HG02759 (cell line): ENCODE measurements at regions not wholly inside any gene's neighbourhood (a gene's known extent, or its start where the extent isn't known, plus 50 kb on each side); places are given as distances from the start of the nearest gene placed in this dataset.
"Not testable (repeated sequence)": the region's sequence is repeated elsewhere in the genome, so short reads cannot be mapped to it uniquely, and the experiment has no call there.

Experiments
- ATAC-seq: cut with Tn5 transposase; IDR thresholded peaks from one replicate; pipeline ENCODE4 v1.9.1; 2021; ENCODE audit warnings: mild to moderate bottlenecking, moderate library complexity; ENCODE audit not compliant: unreplicated experiment

- ATAC-seq, result no peak
These were observed 264.5 kb upstream of the LRP1B start for GRCh38 chr2:142395291-142395690.

GRCh38 chr2:142380372-142380771, 249.6 kb upstream of the LRP1B start:
- no peak for ATAC-seq

DNA sequence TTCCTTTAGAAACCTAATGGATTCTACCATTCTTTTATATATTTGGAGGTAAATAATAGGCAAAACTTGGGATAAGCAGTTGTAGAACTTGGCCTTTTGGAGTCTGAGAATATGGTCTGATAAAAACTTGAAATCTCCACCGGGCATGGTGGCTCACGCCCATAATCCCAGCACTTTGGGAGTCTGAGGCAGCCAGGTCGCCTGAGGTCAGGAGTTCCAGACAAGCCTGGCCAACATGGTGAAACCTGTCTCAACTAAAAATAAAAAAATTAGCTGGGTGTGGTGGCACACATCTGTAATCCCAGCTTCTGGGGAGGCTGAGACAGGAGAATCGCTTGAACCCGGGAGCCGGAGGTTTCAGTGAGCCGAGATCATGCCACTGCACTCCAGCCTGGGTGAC, 231.3 kb upstream of the LRP1B start:
- ATAC-seq, result not testable (repeated sequence)

- no peak for ATAC-seq
These were observed 216.9 kb upstream of the LRP1B start for GRCh38 chr2:142347751-142348150.

- no peak for ATAC-seq
These were observed 208.4 kb upstream of the LRP1B start for GRCh38 chr2:142339261-142339660.

DNA sequence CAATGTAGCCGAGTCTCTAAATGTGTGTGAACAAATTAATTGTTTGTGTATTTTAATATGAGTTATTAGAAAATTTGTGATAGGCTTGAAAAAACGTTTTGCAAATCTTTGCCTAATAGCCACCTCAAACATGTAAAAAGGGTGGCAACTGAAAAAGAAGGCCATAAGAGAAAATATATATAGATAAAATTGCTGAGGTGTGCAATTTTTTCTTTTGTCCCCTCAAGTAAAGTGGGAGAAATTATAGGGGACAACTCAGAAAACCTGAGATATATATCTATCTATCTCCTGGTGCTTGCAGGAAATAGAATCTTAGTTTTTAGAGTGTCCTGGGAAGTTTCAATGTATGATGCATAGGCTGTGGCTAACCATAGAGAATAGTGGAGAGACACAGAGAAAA, 201.4 kb upstream of the LRP1B start:
- no peak for ATAC-seq

GRCh38 chr2:142330458-142330857, 199.6 kb upstream of the LRP1B start:
- no peak for ATAC-seq

GRCh38 chr2:142325870-142326269, 195.1 kb upstream of the LRP1B start:
- ATAC-seq, result no peak

GRCh38 chr2:142323206-142323605, 192.4 kb upstream of the LRP1B start:
- no peak for ATAC-seq

- ATAC-seq, result no peak
These were observed 191.0 kb upstream of the LRP1B start for GRCh38 chr2:142321706-142322280.

- ATAC-seq, result no peak
These were observed 189.3 kb upstream of the LRP1B start for GRCh38 chr2:142320067-142320466.

GRCh38 chr2:142316049-142316448, 185.2 kb upstream of the LRP1B start:
- ATAC-seq, result no peak

DNA sequence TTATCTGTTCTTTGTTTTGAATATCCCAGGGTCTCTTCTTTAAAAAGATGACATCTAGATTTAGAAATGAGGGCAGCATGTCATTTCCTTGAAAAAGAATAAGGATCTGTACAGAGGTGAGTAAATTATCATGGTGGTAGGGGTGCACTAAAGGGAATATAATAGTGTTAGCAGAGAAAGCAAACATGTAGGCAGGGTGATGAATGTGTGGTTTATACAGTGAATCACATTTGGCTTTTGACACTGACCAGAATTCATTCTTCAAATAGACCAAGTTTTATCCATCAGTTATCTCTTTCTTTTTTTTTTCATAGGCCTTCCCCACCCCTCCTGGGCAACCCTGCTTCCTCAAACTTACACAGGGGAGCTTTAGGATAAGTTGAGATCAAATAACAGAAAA, 184.5 kb upstream of the LRP1B start:
- ATAC-seq, result no peak

DNA sequence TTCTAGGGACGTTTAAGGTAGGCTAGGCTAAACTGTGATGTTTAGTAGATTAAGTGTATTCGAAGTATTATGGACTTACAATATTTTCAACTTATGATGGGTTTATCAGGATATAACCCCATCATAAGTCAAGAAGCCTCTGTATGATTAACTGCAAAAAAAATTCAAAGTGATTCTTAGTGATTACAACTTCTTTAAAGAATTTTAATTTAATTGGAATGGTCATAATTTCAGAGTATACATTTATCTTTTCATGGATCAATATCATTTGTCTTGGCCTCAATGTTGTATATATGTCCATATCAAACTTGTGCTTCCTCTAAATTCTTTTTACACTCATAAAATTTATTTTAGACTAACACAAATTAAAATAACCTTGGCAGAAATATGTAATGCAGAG, 183.3 kb upstream of the LRP1B start:
- ATAC-seq, result no peak

- ATAC-seq, result no peak
These were observed 179.7 kb upstream of the LRP1B start for GRCh38 chr2:142310530-142310929.

DNA sequence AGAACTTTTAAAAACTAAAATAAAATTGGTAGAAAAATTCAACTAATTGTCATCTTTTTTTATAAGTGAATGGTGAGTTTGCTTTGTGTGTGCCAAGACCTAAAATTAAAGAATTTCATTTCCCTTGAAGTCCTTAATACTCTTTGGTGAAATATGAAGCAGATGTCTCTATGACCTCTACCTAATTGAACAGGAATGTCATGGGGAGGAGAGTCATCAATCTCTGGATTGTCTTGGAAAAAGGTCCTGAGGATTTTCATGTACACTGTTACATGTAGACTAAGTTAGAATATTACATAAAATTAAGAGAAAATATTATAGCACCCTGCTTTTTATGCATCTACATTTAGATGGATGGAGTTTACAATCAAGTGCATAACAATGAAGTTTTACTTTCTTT, 177.9 kb upstream of the LRP1B start:
- no peak for ATAC-seq

- ATAC-seq, result no peak
These were observed 176.8 kb upstream of the LRP1B start for GRCh38 chr2:142307616-142308115.

DNA sequence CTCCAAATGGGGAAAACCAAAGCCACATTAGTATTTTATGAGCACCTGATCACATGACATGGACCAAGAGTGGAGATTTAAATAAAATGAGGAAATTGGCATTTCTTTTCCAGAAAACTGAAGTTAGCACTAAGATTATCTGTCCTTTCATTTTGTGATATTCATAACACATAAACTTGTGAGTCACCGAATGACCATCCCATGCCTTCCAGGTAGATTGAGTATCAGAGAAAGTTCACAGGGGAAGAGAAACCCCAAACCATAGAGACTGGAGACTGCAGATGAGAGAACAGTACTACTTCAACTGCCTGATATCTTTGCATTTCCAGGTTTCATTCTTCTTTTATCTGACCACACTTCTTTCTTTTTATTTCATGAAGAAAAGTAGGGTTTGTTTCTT, 176.3 kb upstream of the LRP1B start:
- no peak for ATAC-seq

DNA sequence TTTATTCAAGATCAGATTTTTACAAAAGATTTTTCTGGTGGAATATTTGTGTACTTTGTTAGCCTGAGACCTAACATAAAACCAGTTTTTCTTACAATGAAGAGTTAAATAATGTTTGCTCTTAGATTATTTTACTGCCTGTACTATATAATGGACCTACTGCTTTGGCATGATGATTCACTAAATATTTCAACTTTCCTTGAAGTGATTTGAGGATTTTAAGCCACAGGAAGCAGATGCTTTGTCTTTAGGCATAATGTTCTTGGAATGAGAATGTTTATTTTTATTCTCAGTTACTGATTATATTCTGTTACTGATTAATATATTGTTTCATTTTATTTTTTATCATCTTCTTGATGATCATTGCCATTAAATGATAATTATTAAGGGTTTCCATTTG, 175.3 kb upstream of the LRP1B start:
- no peak for ATAC-seq

DNA sequence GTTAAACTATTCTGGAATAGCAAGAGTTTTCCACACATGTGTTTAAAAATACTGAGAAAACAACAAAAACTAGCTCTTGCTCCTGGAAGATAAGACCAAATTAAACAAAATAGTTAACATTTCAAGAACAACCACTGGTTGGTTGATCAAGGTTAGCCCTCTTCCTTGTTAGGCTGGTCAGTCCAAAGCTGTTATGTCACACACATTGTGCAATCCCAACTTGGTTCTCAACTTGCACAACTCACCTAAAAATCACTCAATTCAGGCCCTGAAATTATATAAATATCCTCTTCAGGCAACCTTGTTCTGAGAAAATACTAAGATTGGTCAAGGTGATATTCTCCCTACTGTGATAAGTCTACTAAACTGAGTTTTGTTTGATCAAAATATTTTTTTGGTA, 169.7 kb upstream of the LRP1B start:
- no peak for ATAC-seq

DNA sequence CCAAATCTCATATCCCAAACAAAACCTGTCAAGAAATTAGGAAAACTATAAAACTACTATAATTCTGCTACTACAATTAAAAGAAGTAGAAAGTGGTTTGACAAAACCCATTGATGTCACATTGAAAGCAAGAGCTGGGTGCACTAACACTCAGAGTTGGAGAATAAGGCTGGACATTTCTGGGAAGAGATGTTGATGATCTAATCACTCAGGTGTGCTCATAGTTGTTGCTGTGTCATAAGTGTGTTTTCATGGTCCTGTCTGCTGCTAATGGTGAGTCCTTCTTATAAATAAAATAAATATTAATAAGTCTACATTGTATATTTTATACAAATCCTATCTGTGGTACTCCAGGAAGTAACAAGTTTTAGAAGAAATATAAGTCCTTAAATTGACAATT, 168.2 kb upstream of the LRP1B start:
- no peak for ATAC-seq

DNA sequence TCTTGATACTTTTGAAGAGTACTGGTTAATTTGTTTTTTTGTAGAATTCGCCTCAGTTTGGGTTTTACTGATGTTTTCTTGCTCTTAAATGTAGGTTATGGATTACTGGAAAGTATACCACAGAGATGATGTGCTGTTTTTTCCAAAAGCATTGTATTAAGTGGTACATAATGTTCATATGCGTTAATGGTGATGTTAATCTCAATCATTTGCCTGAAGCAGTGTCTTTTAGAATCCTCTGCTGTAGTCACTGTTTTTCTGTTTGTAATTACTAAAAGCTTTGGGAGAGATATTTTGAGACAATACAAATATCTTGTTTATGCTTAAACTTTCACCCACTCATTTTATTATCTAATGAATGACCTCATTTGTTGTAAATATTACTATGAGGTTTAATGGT, 163.4 kb upstream of the LRP1B start:
- no peak for ATAC-seq

- ATAC-seq, result no peak
These were observed 161.2 kb upstream of the LRP1B start for GRCh38 chr2:142291969-142292368.
